Endometrium (tissue), 2 donors: ENCODE measurements at regions not wholly inside any gene's neighbourhood (a gene's known extent, or its start where the extent isn't known, plus 50 kb on each side); places are given as distances from the start of the nearest gene placed in this dataset.
A peak's percentile ranks its signal among the peaks of the same experiment; 100 is the strongest.

Experiments used
- FAIRE-seq: peaks from 2 replicates; lab custom pipeline; 2012; peaks lifted over from hg19 to GRCh38; lab: Jason Lieb, UNC
- donor health status: control.
- donor health status: control.

GRCh38 chr5:110073534-110073933, 383.8 kb downstream of the MAN2A1 start:
- no peak for FAIRE-seq

- FAIRE-seq, result no peak
These were observed 385.9 kb downstream of the MAN2A1 start for GRCh38 chr5:110075656-110076055.

- FAIRE-seq, result no peak
These were observed 387.4 kb downstream of the MAN2A1 start for GRCh38 chr5:110077147-110077546.

- no peak for FAIRE-seq
These were observed 392.5 kb downstream of the MAN2A1 start for GRCh38 chr5:110082194-110082593.

- FAIRE-seq, result no peak
These were observed 393.1 kb downstream of the MAN2A1 start for GRCh38 chr5:110082863-110083262.

GRCh38 chr5:110085826-110086225, 396.1 kb downstream of the MAN2A1 start:
- FAIRE-seq, result no peak

- FAIRE-seq, result no peak
These were observed 397.1 kb downstream of the MAN2A1 start for GRCh38 chr5:110086658-110087388.

- no peak for FAIRE-seq
These were observed 398.1 kb downstream of the MAN2A1 start for GRCh38 chr5:110087829-110088228.

- FAIRE-seq, result no peak
These were observed 399.1 kb downstream of the MAN2A1 start for GRCh38 chr5:110088676-110089436.

GRCh38 chr5:110092955-110093785, 403.4 kb downstream of the MAN2A1 start:
- FAIRE-seq, result no peak

- no peak for FAIRE-seq
These were observed 404.4 kb downstream of the MAN2A1 start for GRCh38 chr5:110094109-110094508.

GRCh38 chr5:110094548-110094947, 404.8 kb downstream of the MAN2A1 start:
- no peak for FAIRE-seq

GRCh38 chr5:110096419-110096818, 406.7 kb downstream of the MAN2A1 start:
- no peak for FAIRE-seq

- no peak for FAIRE-seq
These were observed 409.8 kb downstream of the MAN2A1 start for GRCh38 chr5:110099572-110099971.

- FAIRE-seq, result peak; percentile 69
These were observed 413.4 kb downstream of the MAN2A1 start for GRCh38 chr5:110103081-110103480.

- FAIRE-seq, result no peak
These were observed 414.5 kb downstream of the MAN2A1 start for GRCh38 chr5:110104060-110104725.

GRCh38 chr5:110104726-110105669, 415.3 kb downstream of the MAN2A1 start:
- no peak for FAIRE-seq

- no peak for FAIRE-seq
These were observed 416.0 kb downstream of the MAN2A1 start for GRCh38 chr5:110105692-110106091.

GRCh38 chr5:110106750-110107149, 417.0 kb downstream of the MAN2A1 start:
- FAIRE-seq, result no peak

- no peak for FAIRE-seq
These were observed 418.8 kb downstream of the MAN2A1 start for GRCh38 chr5:110108520-110108919.

GRCh38 chr5:110109667-110110066, 419.9 kb downstream of the MAN2A1 start:
- no peak for FAIRE-seq
